GM12872 (cell line): ENCODE measurements at regions not wholly inside any gene's neighbourhood (a gene's known extent, or its start where the extent isn't known, plus 50 kb on each side); places are given as distances from the start of the nearest gene placed in this dataset.

ENCODE experiments used
- CTCF ChIP-seq: IDR thresholded peaks from 3 replicates; pipeline ENCODE4 v1.5.1; 2011; ENCODE audit warnings: low read depth, mild to moderate bottlenecking, low read length, moderate library complexity; ENCODE audit not compliant: insufficient read depth

- TF ChIP-seq CTCF: no peak
These were observed 566.6 kb downstream of the PSAT1 start for GRCh38 chr9:78863531-78863930.

- TF ChIP-seq CTCF: no peak
These were observed 568.8 kb downstream of the PSAT1 start for GRCh38 chr9:78865737-78866136.

- no peak for TF ChIP-seq CTCF
These were observed 569.5 kb downstream of the PSAT1 start for GRCh38 chr9:78866207-78867132.

- TF ChIP-seq CTCF: no peak
These were observed 574.1 kb downstream of the PSAT1 start for GRCh38 chr9:78871086-78871451.

GRCh38 chr9:78871452-78872331 is 574.8 kb downstream of the PSAT1 start:
- no peak for TF ChIP-seq CTCF

GRCh38 chr9:78874061-78874460 is 577.1 kb downstream of the PSAT1 start:
- no peak for TF ChIP-seq CTCF
